ENCODE measurements at regions not wholly inside any gene's neighbourhood (a gene's known extent, or its start where the extent isn't known, plus 50 kb on each side); places are given as distances from the start of the nearest gene placed in this dataset.

- no peak for DNase-seq (ENCODE audit: low spot score)
These were observed 747.6 kb downstream of the HDGFL1 start for GRCh38 chr6:23316931-23317330.

GRCh38 chr6:23319582-23319981, 750.2 kb downstream of the HDGFL1 start:
- DNase-seq (ENCODE audit: low spot score) = no peak

GRCh38 chr6:23320471-23321015, 751.2 kb downstream of the HDGFL1 start:
- DNase-seq (ENCODE audit: low spot score) = no peak

- DNase-seq (ENCODE audit: low spot score) = no peak
These were observed 754.5 kb downstream of the HDGFL1 start for GRCh38 chr6:23323897-23324296.

- no peak for DNase-seq (ENCODE audit: low spot score)
These were observed 755.7 kb downstream of the HDGFL1 start for GRCh38 chr6:23325065-23325464.

- DNase-seq (ENCODE audit: low spot score) = no peak
These were observed 758.3 kb downstream of the HDGFL1 start for GRCh38 chr6:23327621-23328020.

DNA sequence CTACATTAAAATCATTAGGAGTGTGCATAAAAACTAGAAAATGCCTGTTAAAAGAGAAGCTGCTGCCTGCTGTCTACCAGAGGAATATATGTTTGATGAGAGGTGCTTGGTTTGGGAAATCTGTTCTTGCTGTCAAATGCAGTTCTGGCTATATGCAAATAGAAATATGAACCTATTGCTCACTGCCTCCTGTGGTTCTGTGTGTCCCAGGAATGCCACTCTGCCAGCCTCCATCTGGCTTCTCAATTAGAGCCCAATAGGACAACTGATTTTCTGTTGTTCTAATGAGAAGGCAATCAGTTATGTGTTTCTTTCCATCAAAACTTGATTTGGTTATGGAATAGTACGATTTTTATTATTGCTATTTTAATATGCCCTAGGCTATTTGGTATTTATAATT, 759.7 kb downstream of the HDGFL1 start:
- no peak for DNase-seq (ENCODE audit: low spot score)

DNA sequence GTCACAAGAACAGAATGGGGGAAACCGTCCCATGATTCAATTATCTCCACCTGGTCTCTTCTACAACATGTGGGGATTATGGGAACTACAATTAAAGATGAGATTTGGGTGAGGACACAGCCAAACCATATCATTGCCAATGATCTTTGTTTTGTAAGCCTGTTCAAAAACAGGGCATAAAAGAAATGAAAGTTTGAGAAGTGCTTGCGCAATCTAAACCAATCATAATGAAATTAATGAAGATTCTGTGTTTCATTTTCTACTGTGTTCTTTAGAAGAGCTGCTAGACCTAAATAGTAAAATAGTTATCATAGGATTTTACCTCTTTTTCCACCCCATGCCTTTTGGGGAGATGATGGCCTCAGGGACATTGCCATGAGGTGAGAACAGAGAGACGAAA, 761.3 kb downstream of the HDGFL1 start:
- no peak for DNase-seq (ENCODE audit: low spot score)

DNA sequence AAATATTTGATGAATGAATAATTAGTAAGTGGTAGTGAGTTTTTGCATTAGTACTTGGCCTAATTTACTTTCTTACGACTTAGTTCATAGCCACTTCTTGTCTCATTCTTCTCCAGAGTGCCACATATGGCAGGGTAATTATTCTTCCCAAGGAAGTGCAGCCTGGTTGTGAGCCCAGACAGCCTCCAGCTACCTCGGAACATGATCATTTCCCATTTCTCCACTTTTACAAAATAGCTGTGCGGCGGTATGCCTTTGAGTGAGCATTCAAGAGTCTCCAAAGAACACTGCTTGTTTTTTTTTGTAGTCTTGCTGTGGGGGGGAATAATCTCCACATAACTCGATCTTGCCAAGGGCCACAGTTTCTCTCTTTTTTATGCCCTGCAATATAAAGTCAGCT, 765.0 kb downstream of the HDGFL1 start:
- DNase-seq (ENCODE audit: low spot score) = no peak

GRCh38 chr6:23335894-23336293, 766.5 kb downstream of the HDGFL1 start:
- DNase-seq (ENCODE audit: low spot score) = no peak

DNA sequence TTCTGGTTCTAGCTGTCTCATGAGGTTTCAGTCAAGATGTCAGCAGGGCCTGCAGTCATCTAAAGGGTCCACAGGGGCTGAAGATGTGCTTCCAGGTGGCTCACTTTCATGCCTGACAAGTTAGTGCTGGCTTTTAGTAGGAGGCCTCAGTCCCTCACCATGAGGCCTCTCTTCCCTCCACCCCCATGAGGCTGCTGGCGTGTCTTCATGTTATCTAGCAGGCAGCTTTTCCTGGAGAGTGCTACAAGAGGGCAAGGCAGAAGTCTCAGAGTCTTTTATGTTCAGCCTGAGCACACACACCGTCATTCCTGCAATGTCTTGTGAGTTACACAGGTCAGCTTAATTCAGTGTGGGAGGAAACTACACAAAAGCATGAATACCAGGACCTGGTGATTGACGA, 769.9 kb downstream of the HDGFL1 start:
- DNase-seq (ENCODE audit: low spot score) = no peak

- no peak for DNase-seq (ENCODE audit: low spot score)
These were observed 770.9 kb downstream of the HDGFL1 start for GRCh38 chr6:23340271-23340670.

DNA sequence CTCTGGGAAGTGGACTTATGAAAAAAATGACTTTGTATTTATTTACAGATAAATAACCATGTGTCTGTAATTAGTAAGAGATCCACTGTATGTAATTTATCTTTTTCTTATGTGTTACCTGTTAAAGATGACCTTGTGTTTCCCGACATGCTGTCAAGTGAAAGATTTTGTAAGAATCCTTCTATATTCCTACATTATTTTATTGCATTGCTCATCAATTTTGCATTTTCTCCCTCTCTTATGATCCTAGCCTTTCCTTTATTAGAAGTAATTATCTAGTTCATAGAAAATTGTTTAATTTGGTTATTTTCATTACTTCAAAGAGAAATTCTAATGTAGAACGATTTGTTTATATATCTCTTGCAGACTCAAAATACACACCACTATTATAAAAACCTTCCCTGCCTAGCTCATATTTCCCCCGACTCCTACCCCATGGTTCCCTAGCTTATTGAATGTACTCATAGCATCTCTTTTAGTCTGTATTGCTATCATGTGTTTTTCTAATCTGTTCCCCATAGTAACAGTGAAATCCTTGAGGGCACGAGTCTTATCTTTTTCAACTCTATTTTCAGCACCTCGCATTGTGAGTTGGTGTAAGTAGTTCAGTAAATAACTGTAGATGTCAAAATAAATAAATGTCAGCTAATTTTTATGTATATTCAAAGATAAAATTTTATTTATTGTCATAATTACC, 774.4 kb downstream of the HDGFL1 start:
- DNase-seq (ENCODE audit: low spot score) = no peak

- no peak for DNase-seq (ENCODE audit: low spot score)
These were observed 777.8 kb upstream of the NRSN1 start for GRCh38 chr6:23348185-23348584.

GRCh38 chr6:23349521-23350147, 776.4 kb upstream of the NRSN1 start:
- peak; percentile 73 for DNase-seq (ENCODE audit: low spot score)

GRCh38 chr6:23350752-23351453, 775.1 kb upstream of the NRSN1 start:
- DNase-seq (ENCODE audit: low spot score) = no peak

DNA sequence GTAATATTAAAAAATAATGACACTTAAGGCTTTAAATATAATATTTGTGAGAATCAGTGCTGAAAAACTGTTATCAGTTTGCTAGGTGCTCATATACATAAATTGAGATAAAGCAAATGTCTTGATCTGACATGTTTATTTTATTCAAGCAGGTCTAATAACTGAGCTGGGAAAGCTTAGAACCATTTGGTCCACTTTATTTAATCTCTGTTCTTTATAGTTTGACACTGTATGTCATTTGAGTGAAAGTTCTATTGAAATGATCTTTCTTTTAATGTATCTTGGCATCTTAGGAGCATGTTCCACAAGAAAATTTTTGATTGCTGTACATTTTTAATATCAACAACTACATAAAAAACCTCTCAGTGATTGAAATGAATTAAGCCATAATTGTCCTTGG, 772.0 kb upstream of the NRSN1 start:
- no peak for DNase-seq (ENCODE audit: low spot score)

GRCh38 chr6:23357185-23357766, 768.7 kb upstream of the NRSN1 start:
- no peak for DNase-seq (ENCODE audit: low spot score)

DNA sequence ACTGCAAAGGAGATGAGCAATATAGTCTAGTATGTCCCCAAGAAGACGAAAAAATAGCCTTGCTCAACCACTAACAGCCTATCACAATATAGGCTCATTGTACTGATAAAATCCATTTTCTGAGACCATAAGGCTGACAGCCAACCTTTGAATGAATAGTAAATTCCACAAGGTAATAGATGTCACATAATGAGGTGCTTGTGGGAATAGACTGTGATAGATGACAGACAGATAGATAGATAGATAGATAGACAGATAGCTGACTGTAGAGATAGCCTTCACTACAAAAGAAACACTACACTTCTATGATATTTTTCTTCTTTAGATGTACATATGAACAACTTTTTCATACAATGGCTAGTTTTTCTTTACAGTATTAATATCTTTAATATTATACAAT, 760.3 kb upstream of the NRSN1 start:
- no peak for DNase-seq (ENCODE audit: low spot score)

DNA sequence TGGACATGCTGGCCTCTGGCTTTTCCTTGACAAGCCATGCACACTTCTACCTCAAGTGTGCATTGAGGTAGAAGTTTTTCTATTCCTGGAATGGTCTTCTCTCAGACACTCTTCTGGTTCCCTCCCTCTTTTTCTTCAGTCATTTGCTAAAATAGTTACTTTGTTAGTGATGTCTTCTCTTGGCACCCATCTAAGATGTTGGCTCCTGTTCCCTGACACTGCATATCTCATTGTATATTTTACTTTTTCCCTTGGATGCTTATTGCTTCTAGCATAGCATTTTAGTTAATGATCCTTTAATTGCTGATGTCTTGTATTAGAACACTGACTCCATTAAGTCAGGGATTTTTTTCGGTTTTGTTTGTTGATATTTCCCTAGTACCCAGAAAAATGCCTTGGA, 758.7 kb upstream of the NRSN1 start:
- DNase-seq (ENCODE audit: low spot score) = no peak

GRCh38 chr6:23368557-23368956, 757.5 kb upstream of the NRSN1 start:
- no peak for DNase-seq (ENCODE audit: low spot score)

GRCh38 chr6:23370051-23370450, 756.0 kb upstream of the NRSN1 start:
- no peak for DNase-seq (ENCODE audit: low spot score)

All from kidney capillary endothelial cell (primary cell).